GM06990 (cell line): ENCODE measurements at regions not wholly inside any gene's neighbourhood (a gene's known extent, or its start where the extent isn't known, plus 50 kb on each side); places are given as distances from the start of the nearest gene placed in this dataset.

Experiments
- DNase-seq: peaks from one replicate; pipeline ENCODE4 v3.0.0-alpha.2; 2011; ENCODE audit not compliant: insufficient read length; ENCODE audit errors: extremely low read depth
- H3K27me3 ChIP-seq: replicated peaks from 2 replicates; pipeline ENCODE4 v1.6.0; 2011; ENCODE audit warnings: low read length; ENCODE audit not compliant: control insufficient read depth, insufficient read depth
- H3K36me3 ChIP-seq: 2 replicates; pipeline ENCODE4 v1.5.1; 2011; ENCODE audit warnings: low read length; ENCODE audit not compliant: control insufficient read depth, insufficient read depth
- H3K4me3 ChIP-seq: replicated peaks from 2 replicates; pipeline ENCODE4 v1.5.1; 2011; ENCODE audit warnings: low read depth, mild to moderate bottlenecking, control low read depth, low read length
- CTCF ChIP-seq: IDR thresholded peaks from 2 replicates; pipeline ENCODE4 v1.5.1; 2011; ENCODE audit warnings: low read length, control low read depth, mild to moderate bottlenecking, inconsistent platforms; ENCODE audit not compliant: insufficient read depth, poor library complexity, severe bottlenecking

GRCh38 chr7:130891254-130892094 is 157.5 kb upstream of the KLF14 start:
- H3K27me3 ChIP-seq, result no peaks in the 10 kb centered on the region
- DNase-seq, result no peak
- no peak overlapping the region for H3K4me3 ChIP-seq
- H3K36me3 ChIP-seq, result peaks cover 29% of the 10 kb centered on the region
- no peak for TF ChIP-seq CTCF

GRCh38 chr7:130893441-130893894 is 159.5 kb upstream of the KLF14 start:
- DNase-seq, result no peak
- Histone ChIP-seq H3K27me3 (no peaks in the 10 kb centered on the region), H3K4me3 (no peak overlapping the region), H3K36me3 (peaks cover 35% of the 10 kb centered on the region)
- no peak for TF ChIP-seq CTCF

- no peaks in the 10 kb centered on the region for H3K27me3 ChIP-seq
- no peak for DNase-seq
- H3K4me3 ChIP-seq, result no peak overlapping the region
- no peak for TF ChIP-seq CTCF
- peaks cover 32% of the 10 kb centered on the region for H3K36me3 ChIP-seq
Measured at GRCh38 chr7:130894146-130894908, 160.3 kb upstream of the KLF14 start.

- Histone ChIP-seq H3K36me3 (peaks cover 29% of the 10 kb centered on the region), H3K27me3 (no peaks in the 10 kb centered on the region), H3K4me3 (no peak overlapping the region)
- DNase-seq, result no peak
- TF ChIP-seq CTCF, result no peak
Measured at GRCh38 chr7:130894909-130895750, 161.1 kb upstream of the KLF14 start.

GRCh38 chr7:130896051-130896881 is 162.3 kb upstream of the KLF14 start:
- no peak overlapping the region for H3K4me3 ChIP-seq
- no peak for DNase-seq
- H3K27me3 ChIP-seq, result no peaks in the 10 kb centered on the region
- H3K36me3 ChIP-seq, result peaks cover 22% of the 10 kb centered on the region
- TF ChIP-seq CTCF, result peak; percentile 53
